ENCODE measurements at regions not wholly inside any gene's neighbourhood (a gene's known extent, or its start where the extent isn't known, plus 50 kb on each side); places are given as distances from the start of the nearest gene placed in this dataset.

DNA sequence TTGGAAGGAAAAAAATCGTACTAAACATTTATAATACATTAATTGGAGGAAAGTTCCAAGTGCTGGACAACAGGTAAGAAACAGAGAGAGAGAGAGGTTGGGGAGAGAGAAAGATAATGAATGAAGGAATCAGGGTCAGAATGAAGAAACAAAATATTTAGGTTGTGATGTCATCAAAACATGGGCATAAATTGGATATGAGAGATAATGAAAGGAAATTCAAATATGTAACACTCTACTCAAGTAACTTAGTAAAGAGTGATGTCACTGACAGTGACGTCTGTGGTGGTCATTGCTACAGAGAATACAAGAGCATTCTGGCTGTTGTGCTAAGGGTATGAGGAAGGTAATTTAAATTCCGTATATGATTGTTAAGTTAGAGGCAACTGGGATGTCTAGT, 543.4 kb upstream of the COX7C start:
- Mint-ChIP-seq H3K4me3 (no peak overlapping the region), H3K9me3 (peaks cover 4% of the 10 kb centered on the region), H3K27ac (no peak overlapping the region), H3K36me3 (ENCODE audit: low read depth) (no peaks in the 10 kb centered on the region), H3K27me3 (ENCODE audit: low read depth) (no peaks in the 10 kb centered on the region), H3K4me1 (no peaks in the 10 kb centered on the region)
- TF ChIP-seq, protein P1, sequence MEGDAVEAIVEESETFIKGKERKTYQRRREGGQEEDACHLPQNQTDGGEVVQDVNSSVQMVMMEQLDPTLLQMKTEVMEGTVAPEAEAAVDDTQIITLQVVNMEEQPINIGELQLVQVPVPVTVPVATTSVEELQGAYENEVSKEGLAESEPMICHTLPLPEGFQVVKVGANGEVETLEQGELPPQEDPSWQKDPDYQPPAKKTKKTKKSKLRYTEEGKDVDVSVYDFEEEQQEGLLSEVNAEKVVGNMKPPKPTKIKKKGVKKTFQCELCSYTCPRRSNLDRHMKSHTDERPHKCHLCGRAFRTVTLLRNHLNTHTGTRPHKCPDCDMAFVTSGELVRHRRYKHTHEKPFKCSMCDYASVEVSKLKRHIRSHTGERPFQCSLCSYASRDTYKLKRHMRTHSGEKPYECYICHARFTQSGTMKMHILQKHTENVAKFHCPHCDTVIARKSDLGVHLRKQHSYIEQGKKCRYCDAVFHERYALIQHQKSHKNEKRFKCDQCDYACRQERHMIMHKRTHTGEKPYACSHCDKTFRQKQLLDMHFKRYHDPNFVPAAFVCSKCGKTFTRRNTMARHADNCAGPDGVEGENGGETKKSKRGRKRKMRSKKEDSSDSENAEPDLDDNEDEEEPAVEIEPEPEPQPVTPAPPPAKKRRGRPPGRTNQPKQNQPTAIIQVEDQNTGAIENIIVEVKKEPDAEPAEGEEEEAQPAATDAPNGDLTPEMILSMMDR (IDR thresholded peaks at IDR 0.05; ENCODE audit: unreplicated experiment in 3 of 3), result no peak

DNA sequence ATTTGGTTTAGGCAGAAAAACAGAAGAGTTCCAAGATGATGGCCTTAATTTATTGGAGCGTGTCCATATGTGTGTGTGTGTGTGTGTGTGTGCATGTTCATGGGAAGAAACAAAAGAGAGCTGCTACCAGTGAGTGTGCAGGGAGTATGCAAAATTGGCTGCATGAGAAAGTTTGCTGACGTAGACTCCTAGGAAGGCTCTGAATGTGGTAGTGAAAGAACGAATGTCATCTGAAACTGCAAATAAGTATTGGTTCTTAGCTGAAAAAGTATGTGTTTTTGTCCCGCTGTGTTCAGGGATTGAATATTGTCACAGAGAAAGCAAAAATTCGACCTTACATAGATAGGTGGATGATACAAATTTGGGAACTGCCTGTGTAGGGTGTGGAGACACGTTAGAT, 542.6 kb upstream of the COX7C start:
- Mint-ChIP-seq H3K9me3 (peaks cover 6% of the 10 kb centered on the region), H3K27me3 (ENCODE audit: low read depth) (no peaks in the 10 kb centered on the region), H3K4me1 (no peaks in the 10 kb centered on the region), H3K27ac (no peak overlapping the region), H3K36me3 (ENCODE audit: low read depth) (no peaks in the 10 kb centered on the region), H3K4me3 (no peak overlapping the region)
- TF ChIP-seq, protein P1 (IDR thresholded peaks at IDR 0.05; ENCODE audit: unreplicated experiment in 3 of 3), result no peak

DNA sequence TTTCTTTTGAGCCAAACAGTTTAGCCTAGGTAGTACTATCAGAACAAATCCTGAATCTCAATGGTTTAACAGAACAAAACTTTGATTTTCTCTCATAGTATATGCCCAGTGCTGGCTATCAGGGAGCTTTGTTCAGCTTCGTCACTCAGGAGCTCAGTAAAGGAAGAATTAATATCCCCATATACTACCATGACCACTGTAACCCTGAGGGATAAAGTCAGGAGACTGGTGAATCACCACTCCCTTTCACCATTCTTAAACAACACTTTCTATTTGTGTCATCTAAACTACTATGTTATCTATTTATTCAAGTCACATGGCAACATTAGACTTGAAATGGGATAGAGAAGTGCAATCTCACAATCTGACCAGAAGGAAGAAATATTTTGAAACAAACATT, 522.6 kb upstream of the COX7C start:
- Mint-ChIP-seq H3K27me3 (ENCODE audit: low read depth) (peaks cover 4% of the 10 kb centered on the region), H3K4me3 (no peak overlapping the region), H3K36me3 (ENCODE audit: low read depth) (no peaks in the 10 kb centered on the region), H3K9me3 (no peaks in the 10 kb centered on the region), H3K27ac (no peak overlapping the region), H3K4me1 (peaks cover 10% of the 10 kb centered on the region)
- TF ChIP-seq, protein P1 (IDR thresholded peaks at IDR 0.05; ENCODE audit: unreplicated experiment in 3 of 3), result no peak

DNA sequence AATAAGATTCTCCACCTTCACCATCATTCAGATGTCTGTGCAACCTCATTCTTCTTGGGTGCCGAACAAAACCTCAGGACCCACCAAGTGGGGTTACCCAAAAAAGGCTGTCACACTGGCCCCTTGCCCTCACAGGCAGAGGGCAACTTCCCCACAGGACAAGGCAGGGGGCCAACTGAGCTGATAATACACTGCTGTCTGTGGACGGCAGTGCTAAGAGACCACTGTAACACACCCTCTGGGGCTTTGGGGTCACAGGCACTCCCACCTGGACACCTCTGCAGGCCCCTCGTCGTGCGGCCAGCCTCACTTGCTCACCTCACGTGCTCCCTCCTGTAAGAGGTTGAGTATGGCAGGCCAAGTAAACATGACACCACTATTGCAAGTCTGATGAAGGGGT, 515.8 kb upstream of the COX7C start:
- Mint-ChIP-seq H3K27me3 (ENCODE audit: low read depth) (no peaks in the 10 kb centered on the region), H3K36me3 (ENCODE audit: low read depth) (no peaks in the 10 kb centered on the region), H3K9me3 (no peaks in the 10 kb centered on the region), H3K4me3 (no peak overlapping the region), H3K4me1 (no peaks in the 10 kb centered on the region), H3K27ac (no peak overlapping the region)
- TF ChIP-seq, protein P1 (IDR thresholded peaks at IDR 0.05; ENCODE audit: unreplicated experiment in 3 of 3), result no peak

DNA sequence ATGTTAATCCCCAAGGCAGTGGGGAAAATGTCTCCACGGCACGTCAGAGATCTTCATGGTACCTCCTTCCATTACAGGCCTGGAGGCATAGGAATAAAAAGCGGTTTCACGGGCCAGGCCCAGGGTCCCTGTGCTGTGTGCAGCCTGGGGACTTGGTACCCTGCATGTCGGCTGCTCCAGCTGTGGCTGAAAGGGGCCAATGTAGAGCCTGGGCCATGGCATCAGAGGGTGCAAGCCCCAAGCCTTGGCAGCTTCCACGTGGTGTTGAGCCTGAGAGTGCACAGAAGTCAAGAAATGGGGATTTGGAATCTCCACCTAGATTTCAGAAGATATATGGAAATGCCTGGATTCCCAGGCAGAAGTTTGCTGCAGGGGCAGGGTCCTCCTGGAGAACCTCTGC, 508.9 kb upstream of the COX7C start:
- Mint-ChIP-seq H3K4me3 (no peak overlapping the region), H3K36me3 (ENCODE audit: low read depth) (no peaks in the 10 kb centered on the region), H3K9me3 (peaks cover 11% of the 10 kb centered on the region), H3K4me1 (no peaks in the 10 kb centered on the region), H3K27me3 (ENCODE audit: low read depth) (peaks cover 3% of the 10 kb centered on the region), H3K27ac (no peak overlapping the region)
- TF ChIP-seq, protein P1 (IDR thresholded peaks at IDR 0.05; ENCODE audit: unreplicated experiment in 3 of 3), result no peak

DNA sequence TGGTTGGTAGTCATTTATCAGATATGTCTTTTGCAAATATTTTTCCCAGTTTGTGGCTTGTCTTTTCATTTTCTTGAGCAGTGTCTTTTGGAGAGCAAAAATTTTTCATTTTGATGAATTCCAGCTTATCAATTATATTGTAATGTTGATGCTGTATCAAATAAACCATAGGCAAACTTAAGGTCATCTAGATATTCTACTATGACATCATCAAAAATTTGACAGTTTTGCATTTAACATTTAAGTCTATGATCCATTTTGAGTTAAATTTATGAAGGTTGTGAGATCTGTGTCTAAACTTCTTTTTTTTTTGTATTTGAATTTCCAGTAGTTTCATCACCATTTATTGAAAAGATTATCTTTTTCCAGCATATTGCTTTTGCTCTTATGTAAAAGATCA, 505.5 kb upstream of the COX7C start:
- peaks cover 11% of the 10 kb centered on the region for H3K9me3 Mint-ChIP-seq
- no peaks in the 10 kb centered on the region for H3K36me3 Mint-ChIP-seq (ENCODE audit: low read depth)
- H3K27me3 Mint-ChIP-seq (ENCODE audit: low read depth), result peaks cover 3% of the 10 kb centered on the region
- TF ChIP-seq, protein P1 (IDR thresholded peaks at IDR 0.05; ENCODE audit: unreplicated experiment in 3 of 3), result no peak
- no peak overlapping the region for H3K4me3 Mint-ChIP-seq
- H3K4me1 Mint-ChIP-seq, result no peaks in the 10 kb centered on the region
- H3K27ac Mint-ChIP-seq, result no peak overlapping the region
